H1 (cell line): ENCODE measurements at regions not wholly inside any gene's neighbourhood (a gene's known extent, or its start where the extent isn't known, plus 50 kb on each side); places are given as distances from the start of the nearest gene placed in this dataset.

Source experiments
- CTCF ChIA-PET: fragments of 300-600 bp; sonication (Branson Sonifier 250); formaldehyde crosslinking; loops from one replicate; lab custom pipeline; 2021; ENCODE audit not compliant: partially characterized antibody; lab: Charles Lee
- POLR2A ChIA-PET: fragments of 300-600 bp; sonication (Branson Sonifier 250); formaldehyde crosslinking; loops from one replicate; lab custom pipeline; 2021; ENCODE audit warnings: inconsistent platforms; ENCODE audit not compliant: partially characterized antibody; lab: Charles Lee
- DNase-seq, 2 experiments: peaks; one replicate each; pipeline versions ENCODE4 v3.0.0 to v3.0.0-alpha.2; 2010 to 2022; ENCODE audit warnings: low spot score in 2 of 2, low read depth in 1 of 2, mixed read lengths in 1 of 2
- FAIRE-seq: peaks from 2 replicates; lab custom pipeline; 2011; peaks lifted over from hg19 to GRCh38; lab: Jason Lieb, UNC
- H2AFZ ChIP-seq: 2 replicates; pipeline ENCODE4 v1.8.1; 2012; ENCODE audit warnings: low read length, inconsistent platforms
- H2AK5ac ChIP-seq: 2 replicates; pipeline ENCODE4 v1.6.1; 2013; ENCODE audit warnings: low read depth, low read length
- H2BK120ac ChIP-seq: replicated peaks from 2 replicates; pipeline ENCODE3; 2013; ENCODE audit warnings: low read depth, low read length, inconsistent platforms
- H2BK12ac ChIP-seq: 2 replicates; pipeline ENCODE4 v1.6.1; 2013; ENCODE audit warnings: low read depth, low read length
- H2BK15ac ChIP-seq: 2 replicates; pipeline ENCODE4 v1.6.1; 2013; ENCODE audit warnings: low read length
- H2BK20ac ChIP-seq: 2 replicates; pipeline ENCODE4 v1.6.1; 2013; ENCODE audit warnings: low read length
- H2BK5ac ChIP-seq: 2 replicates; pipeline ENCODE4 v1.6.1; 2013; ENCODE audit warnings: low read depth, low read length
- H3K14ac ChIP-seq: 2 replicates; pipeline ENCODE4 v1.6.1; 2013; ENCODE audit warnings: inconsistent platforms; ENCODE audit not compliant: insufficient read length
- H3K18ac ChIP-seq: 2 replicates; pipeline ENCODE4 v1.6.1; 2013; ENCODE audit warnings: low read length; ENCODE audit errors: extremely low read depth
- H3K23ac ChIP-seq: 2 replicates; pipeline ENCODE4 v1.6.1; 2013; ENCODE audit warnings: inconsistent platforms; ENCODE audit not compliant: insufficient read length
- H3K23me2 ChIP-seq: 2 replicates; pipeline ENCODE4 v1.6.1; 2013; ENCODE audit warnings: low read depth, low read length
- H3K27ac ChIP-seq: 2 replicates; pipeline ENCODE4 v1.6.1; 2011; ENCODE audit warnings: low read depth, low read length, inconsistent platforms
- H3K27me3 ChIP-seq, 4 experiments: replicated peaks in 1 of 4; 1 replicate in 1 of 4; 2 replicates in 3 of 4; pipeline versions ENCODE4 v1.6.1 to v1.8.1; 2011 to 2013; ENCODE audit warnings: low read length in 3 of 4, mild to moderate bottlenecking in 3 of 4, inconsistent platforms in 2 of 4, mixed read lengths in 2 of 4, moderate library complexity in 1 of 4; ENCODE audit not compliant: control insufficient read depth in 3 of 4, insufficient read depth in 3 of 4; ENCODE audit errors: extremely low read depth in 1 of 4
- H3K36me3 ChIP-seq, 4 experiments: 2 replicates each; pipeline versions ENCODE4 v1.6.1 to v1.8.1; 2011 to 2013; ENCODE audit warnings: mild to moderate bottlenecking in 4 of 4, low read length in 3 of 4, moderate library complexity in 2 of 4, control low read depth in 1 of 4, inconsistent platforms in 1 of 4; ENCODE audit not compliant: insufficient read depth in 4 of 4, control insufficient read depth in 2 of 4
- H3K4ac ChIP-seq: replicated peaks from 2 replicates; pipeline ENCODE3; 2013; ENCODE audit warnings: low read length, low read depth, mixed read lengths, inconsistent platforms; ENCODE audit not compliant: insufficient read length
- H3K4me1 ChIP-seq, 4 experiments: replicated peaks in 1 of 4; 1 replicate in 1 of 4; 2 replicates in 3 of 4; pipeline versions ENCODE4 v1.6.1 to v1.8.1; 2011 to 2013; ENCODE audit warnings: low read length in 3 of 4, inconsistent platforms in 2 of 4, mixed read lengths in 1 of 4; ENCODE audit not compliant: insufficient read depth in 4 of 4, control insufficient read depth in 3 of 4
- H3K4me2 ChIP-seq, 2 experiments: 2 replicates each; pipeline versions ENCODE4 v1.6.1 to v1.8.1; 2011 to 2013; ENCODE audit warnings: low read depth in 2 of 2, low read length in 2 of 2, control low read depth in 1 of 2, inconsistent platforms in 1 of 2, mild to moderate bottlenecking in 1 of 2; ENCODE audit not compliant: insufficient read depth in 1 of 2
- H3K4me3 ChIP-seq, 4 experiments: fragments of 200-600, 300-600 bp in 1 of 4; sonication (generic), shearing (Covaris generic), sonication (Bioruptor Twin) in 1 of 4; 2 replicates each; pipeline versions ENCODE4 v1.5.1 to v1.8.1; 2011 to 2016; ENCODE audit warnings: low read length in 4 of 4, low read depth in 3 of 4, control low read depth in 2 of 4, inconsistent platforms in 2 of 4, mild to moderate bottlenecking in 2 of 4, mixed read lengths in 1 of 4, moderate library complexity in 1 of 4; ENCODE audit not compliant: insufficient read depth in 2 of 4; ENCODE audit errors: extremely low read depth in 1 of 4
- H3K56ac ChIP-seq: replicated peaks from 2 replicates; pipeline ENCODE3; 2013; ENCODE audit warnings: low read depth, mild to moderate bottlenecking, mixed read lengths, low read length, inconsistent platforms; ENCODE audit not compliant: insufficient read length
- H3K79me1 ChIP-seq: 2 replicates; pipeline ENCODE4 v1.6.1; 2013; ENCODE audit warnings: low read depth, low read length, control low read depth
- H3K79me2 ChIP-seq, 2 experiments: 2 replicates each; pipeline versions ENCODE4 v1.6.1 to v1.8.1; 2012 to 2013; ENCODE audit warnings: low read length in 2 of 2, mild to moderate bottlenecking in 2 of 2, inconsistent platforms in 1 of 2; ENCODE audit not compliant: insufficient read depth in 2 of 2, control insufficient read depth in 1 of 2
- H3K9ac ChIP-seq, 4 experiments: replicated peaks in 1 of 4; 1 replicate in 1 of 4; 2 replicates in 3 of 4; pipeline versions ENCODE4 v1.6.1 to v1.8.1; 2011 to 2013; ENCODE audit warnings: low read depth in 3 of 4, low read length in 3 of 4, control low read depth in 2 of 4, mild to moderate bottlenecking in 2 of 4, moderate library complexity in 2 of 4, inconsistent platforms in 1 of 4; ENCODE audit errors: extremely low read depth in 1 of 4
- H3K9me3 ChIP-seq, 2 experiments: 2 replicates each; pipeline versions ENCODE4 v1.6.1 to v1.8.1; 2012 to 2013; ENCODE audit warnings: mild to moderate bottlenecking in 2 of 2, moderate library complexity in 2 of 2, control low read depth in 1 of 2, inconsistent platforms in 1 of 2, low read depth in 1 of 2, low read length in 1 of 2, mixed read lengths in 1 of 2; ENCODE audit not compliant: insufficient read depth in 2 of 2
- H4K20me1 ChIP-seq, 2 experiments: replicated peaks in 1 of 2; 2 replicates each; pipeline versions ENCODE3 to v1.8.1; 2011 to 2013; ENCODE audit warnings: inconsistent platforms in 2 of 2, low read length in 2 of 2, mild to moderate bottlenecking in 1 of 2; ENCODE audit not compliant: insufficient read depth in 2 of 2, control insufficient read depth in 1 of 2
- H4K5ac ChIP-seq: 2 replicates; pipeline ENCODE4 v1.6.1; 2013; ENCODE audit warnings: low read length, low read depth, mixed read lengths, inconsistent platforms; ENCODE audit not compliant: insufficient read length
- H4K8ac ChIP-seq: 2 replicates; pipeline ENCODE4 v1.8.0; 2013; ENCODE audit warnings: mild to moderate bottlenecking, moderate library complexity, low read length, inconsistent platforms; ENCODE audit not compliant: insufficient read depth; ENCODE audit errors: extremely low read depth
- H4K91ac ChIP-seq: replicated peaks from 2 replicates; pipeline ENCODE3; 2013; ENCODE audit warnings: low read length, mixed read lengths, inconsistent platforms; ENCODE audit not compliant: insufficient read length
- POLR2AphosphoS5 ChIP-seq: IDR thresholded peaks from 2 replicates; pipeline ENCODE4 v1.6.1; 2011; ENCODE audit warnings: low read depth, low read length
- SP1 ChIP-seq: IDR thresholded peaks from 2 replicates; pipeline ENCODE4 v1.6.1; 2011; ENCODE audit warnings: low read depth, low read length
- SUZ12 ChIP-seq: fragments of 200-600 bp; sonication (generic); IDR thresholded peaks from 2 replicates; pipeline ENCODE4 v1.6.1; 2012; ENCODE audit warnings: mild to moderate bottlenecking, inconsistent platforms, low read length, moderate library complexity, mixed read lengths
- TBP ChIP-seq: IDR thresholded peaks from 2 replicates; pipeline ENCODE4 v1.6.1; 2011; ENCODE audit warnings: low read depth, low read length, improper control_type of control experiment
- TF ChIP-seq, protein P1 (sequence below): IDR thresholded peaks from 2 replicates; pipeline ENCODE4 v1.6.1; 2012; ENCODE audit warnings: low read length, inconsistent platforms

DNA sequence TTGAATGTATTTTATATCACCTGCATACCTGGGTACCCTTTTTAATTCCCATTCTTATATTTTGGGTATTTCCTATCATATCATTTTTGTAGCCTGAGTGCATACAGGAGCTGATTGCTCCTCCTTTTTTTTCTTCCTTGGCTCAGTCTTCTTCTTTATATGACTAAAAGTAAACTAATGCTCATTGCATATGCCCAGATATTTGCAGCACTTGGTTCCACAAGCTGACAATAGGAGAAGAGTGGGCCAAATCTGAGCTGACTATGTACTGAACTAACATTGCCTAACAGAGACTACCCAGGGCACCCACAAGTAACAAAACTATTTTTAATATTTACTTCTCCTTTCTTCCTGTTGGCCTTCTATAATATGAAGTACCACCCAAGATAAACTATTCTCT lies 131.7 kb upstream of the SPOPL start:
- Histone ChIP-seq H3K9me3 (no peaks in the 10 kb centered on the region), H4K20me1 (no peaks in the 10 kb centered on the region), H2AK5ac (no peak overlapping the region), H3K9ac (no peak overlapping the region), H3K23ac (no peak overlapping the region), H3K18ac (no peak overlapping the region), H4K91ac (no peak overlapping the region), H3K14ac (no peak overlapping the region), H4K5ac (no peak overlapping the region), H2BK20ac (no peak overlapping the region), H2BK120ac (no peak overlapping the region), H3K4me3 (no peak overlapping the region), H3K56ac (no peak overlapping the region), H3K4me2 (no peak overlapping the region), H3K79me1 (no peaks in the 10 kb centered on the region), H3K4ac (no peak overlapping the region), H2BK12ac (no peak overlapping the region), H3K23me2 (no peaks in the 10 kb centered on the region), H3K4me1 (no peaks in the 10 kb centered on the region), H2AFZ (no peak overlapping the region), H2BK15ac (no peak overlapping the region), H3K27ac (no peak overlapping the region), H2BK5ac (no peak overlapping the region), H4K8ac (no peak overlapping the region), H3K27me3 (no peaks in the 10 kb centered on the region), H3K36me3 (no peaks in the 10 kb centered on the region), H3K79me2 (no peaks in the 10 kb centered on the region)
- ChIA-PET CTCF (interaction anchor here (1.3 kb wide), 1 partner anchor 482 kb away, joined by 4 read pairs; no protein-coding TSS in a partner anchor), POLR2A (no interaction called here)
- no peak for DNase-seq
- no peak for FAIRE-seq
- no peak for TF ChIP-seq TBP
- no peak for TF ChIP-seq SP1
- no peak for TF ChIP-seq SUZ12
- TF ChIP-seq POLR2AphosphoS5: no peak
- TF ChIP-seq, protein P1, sequence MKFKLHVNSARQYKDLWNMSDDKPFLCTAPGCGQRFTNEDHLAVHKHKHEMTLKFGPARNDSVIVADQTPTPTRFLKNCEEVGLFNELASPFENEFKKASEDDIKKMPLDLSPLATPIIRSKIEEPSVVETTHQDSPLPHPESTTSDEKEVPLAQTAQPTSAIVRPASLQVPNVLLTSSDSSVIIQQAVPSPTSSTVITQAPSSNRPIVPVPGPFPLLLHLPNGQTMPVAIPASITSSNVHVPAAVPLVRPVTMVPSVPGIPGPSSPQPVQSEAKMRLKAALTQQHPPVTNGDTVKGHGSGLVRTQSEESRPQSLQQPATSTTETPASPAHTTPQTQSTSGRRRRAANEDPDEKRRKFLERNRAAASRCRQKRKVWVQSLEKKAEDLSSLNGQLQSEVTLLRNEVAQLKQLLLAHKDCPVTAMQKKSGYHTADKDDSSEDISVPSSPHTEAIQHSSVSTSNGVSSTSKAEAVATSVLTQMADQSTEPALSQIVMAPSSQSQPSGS: no peak
